RPMI7951 (cell line): ENCODE measurements at regions not wholly inside any gene's neighbourhood (a gene's known extent, or its start where the extent isn't known, plus 50 kb on each side); places are given as distances from the start of the nearest gene placed in this dataset.

Source experiments
- DNase-seq: peaks from one replicate; pipeline ENCODE4 v3.0.0-alpha.2; 2012; ENCODE audit warnings: low read depth

GRCh38 chr14:97297100-97297499 lies 499.9 kb downstream of the VRK1 start:
- no peak for DNase-seq

DNA sequence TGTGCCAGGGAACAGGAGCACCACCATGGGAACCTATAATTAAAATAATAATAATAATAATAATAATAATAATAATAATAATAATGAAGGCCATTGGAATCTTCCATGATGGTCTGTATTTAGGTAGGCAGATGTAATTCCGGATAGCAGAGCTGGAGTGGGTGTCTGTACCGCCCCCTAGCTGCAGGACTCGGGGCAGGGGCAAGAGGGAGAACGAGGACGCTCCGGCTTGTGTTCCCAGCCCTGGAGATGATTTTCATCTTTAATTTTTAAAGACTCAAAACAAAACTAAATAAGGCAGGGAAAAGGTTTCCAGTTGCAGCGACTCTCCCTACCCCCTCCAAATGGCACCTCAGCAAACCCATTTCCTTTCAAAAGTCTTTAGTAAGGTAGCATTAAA lies 501.1 kb downstream of the VRK1 start:
- no peak for DNase-seq

- no peak for DNase-seq
Observed at GRCh38 chr14:97298736-97299135, 501.6 kb downstream of the VRK1 start.

GRCh38 chr14:97299661-97300060 lies 502.5 kb downstream of the VRK1 start:
- no peak for DNase-seq

DNA sequence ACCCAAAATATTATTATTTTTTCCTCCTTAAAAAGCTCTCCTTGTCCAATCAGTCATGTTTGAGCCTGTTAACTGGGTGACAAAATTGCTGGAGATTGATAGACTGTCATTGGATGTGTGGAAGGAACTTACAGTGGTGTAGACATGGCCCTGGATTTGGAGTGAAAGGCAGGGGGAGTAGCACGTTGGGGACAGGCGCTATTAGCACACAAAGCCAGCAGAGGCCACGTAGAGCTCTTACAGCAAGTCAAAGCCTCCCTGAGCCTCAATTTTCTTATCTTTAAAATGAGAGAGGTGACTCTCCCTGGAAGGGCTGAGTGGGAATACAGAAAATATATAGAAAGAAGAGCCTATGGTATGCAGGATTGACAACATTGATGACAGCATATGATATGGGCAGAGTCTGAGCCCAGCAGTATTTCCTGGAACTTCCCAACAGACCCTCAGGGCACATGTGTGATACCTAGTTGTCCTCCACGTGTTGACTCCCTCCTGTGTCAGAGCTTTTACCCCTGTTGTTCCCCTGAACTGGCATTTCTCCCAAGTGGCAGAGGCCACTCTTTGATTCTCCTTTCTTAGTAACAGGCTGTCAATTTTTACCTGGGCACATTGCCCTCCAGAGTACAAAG lies 504.9 kb downstream of the VRK1 start:
- DNase-seq, result no peak

DNA sequence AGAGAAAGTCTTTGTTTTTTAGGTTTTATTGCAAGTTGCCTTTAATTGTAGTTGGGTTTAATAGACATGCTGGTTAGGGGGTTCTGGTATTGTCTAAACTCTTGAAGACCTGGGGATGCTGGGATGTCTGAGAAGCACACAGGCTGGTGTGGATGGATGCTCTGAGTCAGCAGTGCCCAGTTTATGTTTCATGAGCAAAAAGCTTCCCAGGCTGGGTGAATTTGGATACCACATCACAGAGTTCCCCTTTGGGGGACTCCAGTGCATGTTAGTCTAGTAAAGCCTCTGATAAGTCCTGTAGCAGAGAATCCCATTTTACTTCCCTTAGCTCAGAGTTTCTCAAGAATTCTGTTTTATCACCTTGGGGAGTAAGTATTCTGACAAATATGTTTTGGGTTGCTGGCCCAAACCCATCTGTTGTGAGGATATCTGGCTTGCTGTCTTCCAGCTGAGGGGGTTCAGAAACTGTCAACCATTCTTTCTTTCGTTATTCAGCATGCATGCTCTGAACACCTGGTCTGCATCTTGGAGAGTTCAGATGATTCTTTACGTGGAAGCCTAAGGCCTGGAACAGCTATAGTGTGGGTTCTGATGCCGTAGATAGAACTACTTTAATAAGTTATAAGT lies 509.1 kb downstream of the VRK1 start:
- DNase-seq, result no peak

DNA sequence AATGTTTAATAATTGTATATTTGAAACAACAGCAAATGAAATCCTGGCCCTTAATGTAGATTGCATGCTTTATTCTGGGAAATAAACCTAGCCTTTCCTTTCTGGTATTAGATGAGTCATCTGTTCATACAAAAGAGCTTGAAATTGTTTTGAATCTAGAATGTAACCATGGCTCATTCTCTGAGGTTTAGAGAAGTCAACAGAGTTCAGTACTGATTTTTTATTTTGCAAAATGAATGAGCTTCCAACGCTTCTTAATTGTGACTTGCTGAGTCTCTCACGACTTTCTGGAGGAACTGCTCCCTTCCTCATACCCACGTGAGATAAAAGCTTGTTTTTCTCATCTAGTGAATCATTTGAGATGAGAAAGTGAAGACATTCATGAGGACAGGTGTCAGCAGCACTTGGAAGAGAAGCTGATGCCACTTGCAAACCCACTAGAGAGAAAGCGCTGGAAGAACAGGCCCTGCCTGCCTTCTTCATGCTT lies 509.6 kb downstream of the VRK1 start:
- no peak for DNase-seq

DNA sequence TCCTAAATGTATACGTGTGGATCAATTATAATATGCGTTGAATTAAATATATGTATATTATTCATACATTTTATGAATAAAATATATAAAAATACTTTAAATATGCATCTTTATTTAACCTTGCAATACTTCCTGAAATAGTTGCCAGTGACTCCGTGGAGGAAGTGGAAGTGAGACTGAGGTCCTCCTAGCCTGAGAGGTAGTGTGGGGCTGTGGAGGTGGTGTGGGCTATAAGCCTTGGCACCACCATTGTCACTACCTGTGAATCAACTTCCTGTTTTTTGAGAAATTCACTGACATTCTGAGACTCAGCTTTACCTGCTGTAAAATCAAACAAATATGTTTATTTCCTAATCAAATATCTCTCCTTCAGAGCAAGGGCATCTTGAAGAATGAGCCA lies 514.2 kb downstream of the VRK1 start:
- DNase-seq, result no peak

DNA sequence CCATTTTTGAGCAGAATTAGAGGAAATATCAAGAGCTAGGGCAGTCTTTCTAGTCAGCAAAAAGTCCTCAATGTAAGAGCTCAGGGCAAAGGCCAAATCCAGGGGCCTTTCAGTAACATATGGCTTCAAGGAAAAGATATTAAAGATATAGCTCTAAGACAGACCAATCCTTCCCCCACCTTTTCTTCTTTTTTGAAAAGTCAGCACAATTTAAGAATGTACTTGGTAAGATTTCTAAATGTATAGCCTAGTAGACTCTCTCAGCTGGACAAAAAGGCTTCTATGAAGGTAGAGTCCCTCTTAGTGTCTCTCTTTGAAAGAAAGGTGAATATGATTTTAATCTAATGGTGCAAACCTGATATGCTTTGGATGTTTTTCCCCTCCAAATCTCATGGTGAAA lies 515.7 kb downstream of the VRK1 start:
- DNase-seq, result no peak

DNA sequence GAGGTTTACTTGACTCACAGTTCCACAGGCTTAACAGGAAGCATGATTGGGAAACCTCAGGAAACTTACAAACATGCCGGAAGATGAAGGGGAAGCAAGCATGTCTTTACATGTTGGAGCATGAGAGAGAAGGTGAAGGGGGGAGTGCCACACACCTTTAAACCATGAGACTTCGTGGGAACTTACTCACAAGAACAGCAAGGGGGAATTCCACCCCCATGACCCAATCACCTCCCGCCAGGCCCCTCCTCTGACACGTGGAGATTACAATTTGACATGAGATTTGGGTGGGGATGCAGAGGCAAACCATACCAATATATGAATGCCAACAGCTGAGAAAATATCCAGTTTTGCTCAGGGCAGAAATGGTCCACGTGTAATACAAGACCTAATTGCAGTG lies 518.6 kb downstream of the VRK1 start:
- DNase-seq, result no peak

DNA sequence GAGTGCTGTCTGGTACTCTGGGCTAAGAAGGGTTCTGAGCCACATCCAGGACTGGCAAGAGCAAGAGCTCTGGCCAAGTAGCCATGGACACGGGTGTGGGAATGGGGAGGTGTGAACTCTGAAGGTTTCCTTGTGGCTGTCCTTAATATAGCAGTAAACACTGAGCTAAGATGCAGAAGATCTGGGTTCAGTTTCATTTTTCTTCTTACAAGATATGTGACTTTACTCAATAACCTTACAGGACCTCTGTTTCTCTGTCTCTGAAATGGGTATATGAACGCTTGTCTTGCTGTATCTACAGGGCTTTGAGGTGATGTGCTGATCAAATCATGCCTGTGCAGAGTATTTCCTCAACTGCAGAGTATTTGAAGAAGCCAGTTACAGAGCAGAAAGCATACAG lies 521.2 kb downstream of the VRK1 start:
- DNase-seq, result no peak

GRCh38 chr14:97319691-97320090 lies 522.5 kb downstream of the VRK1 start:
- DNase-seq, result peak; percentile 58

GRCh38 chr14:97328743-97329142 lies 531.6 kb downstream of the VRK1 start:
- no peak for DNase-seq

DNA sequence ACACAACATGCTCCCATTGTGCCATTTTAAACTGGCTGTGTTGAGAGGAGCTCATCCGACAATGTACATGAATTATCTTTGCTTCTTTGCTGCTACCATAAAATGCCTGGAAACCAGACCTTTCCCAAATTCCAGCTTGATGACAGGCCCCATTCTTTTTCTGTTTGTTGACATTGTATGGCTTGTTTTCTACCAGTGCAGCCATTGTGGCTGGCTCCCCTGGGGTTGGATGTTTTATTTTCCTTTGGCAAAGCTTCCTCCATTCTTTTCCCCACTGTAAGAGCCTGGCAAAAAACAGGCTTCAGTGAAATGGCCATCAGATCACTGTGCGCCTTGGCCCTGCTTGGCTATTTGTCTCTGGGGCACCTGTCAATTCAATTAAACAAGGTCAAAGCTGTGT lies 532.5 kb downstream of the VRK1 start:
- DNase-seq, result no peak

DNA sequence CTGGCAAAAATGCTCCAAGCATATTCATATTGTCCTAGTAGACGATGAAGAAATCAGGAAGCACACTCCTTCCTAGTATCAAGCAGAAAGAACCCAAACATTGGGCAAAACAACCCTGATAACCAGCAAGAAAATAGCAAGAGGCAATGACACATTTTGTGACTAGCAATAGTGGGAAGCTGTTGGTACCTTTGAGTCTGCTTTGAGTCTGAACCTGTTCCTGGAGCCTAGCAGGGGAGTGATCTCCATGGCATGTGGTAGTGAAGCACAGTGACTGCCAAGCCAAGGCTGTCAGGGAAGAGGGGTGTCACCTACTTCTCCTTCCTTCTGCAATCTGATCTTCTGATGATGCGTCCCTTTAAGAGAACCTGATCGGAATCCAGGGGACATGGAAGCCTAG lies 533.9 kb downstream of the VRK1 start:
- DNase-seq, result no peak

DNA sequence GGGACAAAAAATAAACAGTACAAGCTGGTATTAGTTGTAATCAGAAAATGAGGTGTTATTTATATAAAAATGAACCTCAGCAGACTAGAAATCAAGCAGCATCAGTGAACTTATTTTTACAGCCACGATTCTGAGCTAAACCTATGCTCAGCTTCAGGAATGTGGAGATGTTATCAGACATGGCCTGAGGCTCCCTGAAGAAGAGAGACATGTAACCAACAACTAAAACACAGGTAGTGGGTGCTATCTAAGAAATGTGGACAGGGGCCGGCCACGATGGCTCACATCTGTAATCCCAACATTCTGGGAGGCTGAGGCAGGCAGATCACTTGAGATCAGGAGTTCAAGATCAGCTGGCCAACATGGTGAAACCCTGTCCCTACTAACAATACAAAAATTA lies 534.3 kb downstream of the VRK1 start:
- DNase-seq, result no peak

DNA sequence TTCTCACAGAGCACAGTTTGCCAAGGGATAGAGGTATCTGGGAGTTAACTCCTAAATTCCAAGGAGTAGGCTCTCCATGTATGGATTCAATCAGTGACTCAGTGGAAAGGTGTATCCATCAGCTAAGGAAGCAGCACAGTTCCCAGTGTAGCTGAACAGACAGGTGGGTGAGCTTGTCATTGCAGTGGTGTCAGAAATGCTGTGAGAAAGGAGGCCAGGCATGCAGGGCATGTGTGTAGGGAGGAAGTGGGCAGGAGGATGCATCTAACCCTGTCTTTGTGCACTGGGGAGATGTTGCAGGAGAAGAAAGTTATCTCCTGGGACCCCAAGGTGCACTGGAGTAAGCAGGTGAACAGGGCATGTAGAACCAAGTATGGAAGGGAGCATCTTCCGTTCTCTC lies 539.0 kb downstream of the VRK1 start:
- no peak for DNase-seq

DNA sequence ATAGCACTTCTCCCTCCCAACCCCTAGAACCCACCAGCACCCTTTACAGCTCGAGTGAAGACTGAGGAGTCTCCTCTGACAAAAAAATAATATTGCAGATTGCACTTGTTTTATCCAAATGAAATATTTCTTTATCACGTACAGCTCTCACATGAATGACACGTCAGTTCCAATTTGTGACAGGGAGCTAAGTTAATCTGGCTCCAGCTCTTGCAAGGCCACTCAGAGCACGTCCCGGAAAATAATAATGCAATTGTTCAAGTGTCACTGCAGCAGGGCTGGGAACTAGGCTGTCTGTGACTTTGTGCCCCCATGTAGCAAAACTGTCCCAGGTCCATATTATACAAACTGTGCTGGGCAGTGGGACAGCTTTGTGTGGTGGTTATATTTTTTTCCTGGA lies 539.6 kb downstream of the VRK1 start:
- no peak for DNase-seq

DNA sequence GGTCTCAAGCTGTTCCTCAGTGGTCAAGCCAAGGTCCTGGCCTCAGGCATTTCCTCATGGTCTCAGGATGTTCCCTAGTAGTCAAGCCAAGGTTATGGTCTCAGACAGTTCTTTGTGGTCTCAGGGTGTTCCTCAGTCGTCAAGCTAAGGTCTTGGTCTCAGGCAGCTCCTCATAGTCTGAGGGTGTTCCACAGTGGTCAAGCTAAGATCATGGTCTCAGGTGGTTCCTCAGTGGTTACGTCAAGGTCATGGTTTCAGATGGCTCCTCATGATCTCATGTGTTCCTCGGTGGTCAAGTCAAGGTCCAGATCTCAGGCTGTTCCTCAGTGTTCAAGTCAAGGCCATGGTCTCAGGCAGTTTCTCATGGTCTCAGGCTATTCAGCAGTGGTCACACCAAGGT lies 540.1 kb downstream of the VRK1 start:
- DNase-seq, result no peak

DNA sequence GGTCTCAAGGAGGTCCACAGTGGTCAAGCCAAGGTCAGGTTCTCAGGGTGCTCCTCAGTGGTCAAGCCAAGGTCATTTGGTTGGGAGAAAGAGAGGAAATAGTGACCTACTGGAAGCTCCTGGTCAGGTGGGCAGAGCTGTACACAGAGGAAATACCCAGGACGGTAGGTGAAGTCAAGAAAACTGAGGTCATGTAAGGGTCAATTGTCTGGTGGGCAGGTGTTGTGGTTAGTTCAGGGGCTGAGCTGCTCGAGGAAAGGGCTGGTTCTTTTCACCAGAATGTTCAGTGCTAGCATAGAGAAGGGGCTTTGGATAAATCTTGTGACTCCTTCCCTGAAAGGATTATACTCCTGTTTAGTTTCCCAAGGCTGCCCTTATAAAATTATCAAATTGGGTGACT lies 540.5 kb downstream of the VRK1 start:
- no peak for DNase-seq

DNA sequence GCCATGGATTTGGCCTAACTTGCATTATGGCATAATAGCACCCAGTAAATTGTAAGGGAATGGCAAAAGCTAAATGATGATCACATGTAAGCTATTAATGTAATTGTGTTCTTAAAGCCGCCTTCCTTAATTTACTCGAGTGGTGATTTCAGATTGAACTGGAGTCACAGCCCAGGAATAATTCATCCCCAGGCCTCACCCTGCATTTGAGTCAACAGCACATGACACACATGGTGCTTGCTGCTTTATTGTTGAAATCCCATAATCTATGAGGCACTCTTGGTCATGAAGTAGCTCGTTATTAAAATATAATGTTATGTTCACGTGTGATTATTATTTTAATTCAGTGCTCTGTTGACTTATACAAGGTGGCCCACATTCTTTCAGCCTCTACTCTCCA lies 547.5 kb downstream of the VRK1 start:
- DNase-seq, result no peak

- no peak for DNase-seq
Observed at GRCh38 chr14:97346675-97347074, 549.5 kb downstream of the VRK1 start.

GRCh38 chr14:97349463-97349862 lies 552.3 kb downstream of the VRK1 start:
- DNase-seq, result no peak

GRCh38 chr14:97349946-97350345 lies 552.8 kb downstream of the VRK1 start:
- DNase-seq, result no peak
